ENCODE measurements at regions not wholly inside any gene's neighbourhood (a gene's known extent, or its start where the extent isn't known, plus 50 kb on each side); places are given as distances from the start of the nearest gene placed in this dataset.

- Mint-ChIP-seq H3K27me3 (no peaks in the 10 kb centered on the region), H3K9me3 (ENCODE audit: low read depth) (no peaks in the 10 kb centered on the region), H3K4me3 (ENCODE audit: low read depth) (no peak overlapping the region), H3K4me1 (ENCODE audit: low read depth) (peaks cover 17% of the 10 kb centered on the region), H3K27ac (no peak overlapping the region), H3K36me3 (ENCODE audit: insufficient read depth) (no peaks in the 10 kb centered on the region)
- no peak for DNase-seq (ENCODE audit: low spot score, unreplicated experiment)
- TF ChIP-seq CTCF (IDR thresholded peaks at IDR 0.05; ENCODE audit: unreplicated experiment): no peak
These were observed 247.1 kb upstream of the UBE2E3 start for GRCh38 chr2:180733330-180733729.

- no peak for TF ChIP-seq CTCF (IDR thresholded peaks at IDR 0.05; ENCODE audit: unreplicated experiment)
- H3K4me1 Mint-ChIP-seq (ENCODE audit: low read depth): peaks cover 17% of the 10 kb centered on the region
- no peaks in the 10 kb centered on the region for H3K27me3 Mint-ChIP-seq
- DNase-seq (ENCODE audit: low spot score, unreplicated experiment): no peak
- H3K4me3 Mint-ChIP-seq (ENCODE audit: low read depth): no peak overlapping the region
- H3K9me3 Mint-ChIP-seq (ENCODE audit: low read depth): no peaks in the 10 kb centered on the region
- no peaks in the 10 kb centered on the region for H3K36me3 Mint-ChIP-seq (ENCODE audit: insufficient read depth)
- no peak overlapping the region for H3K27ac Mint-ChIP-seq
These were observed 248.1 kb upstream of the UBE2E3 start for GRCh38 chr2:180732337-180732736.

- Mint-ChIP-seq H3K4me3 (ENCODE audit: low read depth) (no peak overlapping the region), H3K27ac (no peak overlapping the region), H3K9me3 (ENCODE audit: low read depth) (no peaks in the 10 kb centered on the region), H3K4me1 (ENCODE audit: low read depth) (peaks cover 17% of the 10 kb centered on the region), H3K27me3 (no peaks in the 10 kb centered on the region), H3K36me3 (ENCODE audit: insufficient read depth) (no peaks in the 10 kb centered on the region)
- no peak for DNase-seq (ENCODE audit: low spot score, unreplicated experiment)
- no peak for TF ChIP-seq CTCF (IDR thresholded peaks at IDR 0.05; ENCODE audit: unreplicated experiment)
These were observed 249.4 kb upstream of the UBE2E3 start for GRCh38 chr2:180730976-180731375.

- no peaks in the 10 kb centered on the region for H3K27me3 Mint-ChIP-seq
- H3K4me1 Mint-ChIP-seq (ENCODE audit: low read depth): peaks cover 12% of the 10 kb centered on the region
- no peak overlapping the region for H3K27ac Mint-ChIP-seq
- no peaks in the 10 kb centered on the region for H3K36me3 Mint-ChIP-seq (ENCODE audit: insufficient read depth)
- no peak for TF ChIP-seq CTCF (IDR thresholded peaks at IDR 0.05; ENCODE audit: unreplicated experiment)
- no peak overlapping the region for H3K4me3 Mint-ChIP-seq (ENCODE audit: low read depth)
- DNase-seq (ENCODE audit: low spot score, unreplicated experiment): no peak
- no peaks in the 10 kb centered on the region for H3K9me3 Mint-ChIP-seq (ENCODE audit: low read depth)
These were observed 251.4 kb upstream of the UBE2E3 start for GRCh38 chr2:180728928-180729559.

- no peaks in the 10 kb centered on the region for H3K27me3 Mint-ChIP-seq
- H3K4me3 Mint-ChIP-seq (ENCODE audit: low read depth): no peak overlapping the region
- H3K4me1 Mint-ChIP-seq (ENCODE audit: low read depth): no peaks in the 10 kb centered on the region
- no peak for DNase-seq (ENCODE audit: low spot score, unreplicated experiment)
- H3K9me3 Mint-ChIP-seq (ENCODE audit: low read depth): no peaks in the 10 kb centered on the region
- H3K27ac Mint-ChIP-seq: no peak overlapping the region
- H3K36me3 Mint-ChIP-seq (ENCODE audit: insufficient read depth): no peaks in the 10 kb centered on the region
- no peak for TF ChIP-seq CTCF (IDR thresholded peaks at IDR 0.05; ENCODE audit: unreplicated experiment)
These were observed 256.7 kb upstream of the UBE2E3 start for GRCh38 chr2:180723712-180724111.

All from progenitor cell of endocrine pancreas (in vitro differentiated cells).